Glutamatergic neuron (in vitro differentiated cells): ENCODE measurements at regions not wholly inside any gene's neighbourhood (a gene's known extent, or its start where the extent isn't known, plus 50 kb on each side); places are given as distances from the start of the nearest gene placed in this dataset.

Source experiments
- DNase-seq: peaks from one replicate; pipeline ENCODE4 v3.0.0; 2022
- H3K27ac Mint-ChIP-seq: one replicate; pipeline ENCODE4 v1.8.0; 2020; ENCODE audit warnings: mild to moderate bottlenecking, mixed read lengths, inconsistent platforms; ENCODE audit not compliant: unreplicated experiment
- H3K27me3 Mint-ChIP-seq: one replicate; pipeline ENCODE4 v1.8.0; 2020; ENCODE audit warnings: mild to moderate bottlenecking, moderate library complexity, mixed read lengths, inconsistent platforms; ENCODE audit not compliant: unreplicated experiment
- H3K36me3 Mint-ChIP-seq: one replicate; pipeline ENCODE4 v1.8.0; 2020; ENCODE audit warnings: mild to moderate bottlenecking, mixed read lengths, inconsistent platforms; ENCODE audit not compliant: unreplicated experiment
- H3K4me1 Mint-ChIP-seq: one replicate; pipeline ENCODE4 v1.8.0; 2020; ENCODE audit warnings: mild to moderate bottlenecking, low read depth, mixed read lengths, inconsistent platforms; ENCODE audit not compliant: unreplicated experiment
- H3K4me3 Mint-ChIP-seq: one replicate; pipeline ENCODE4 v1.8.0; 2020; ENCODE audit warnings: mild to moderate bottlenecking, mixed read lengths, inconsistent platforms; ENCODE audit not compliant: unreplicated experiment
- H3K9me3 Mint-ChIP-seq: one replicate; pipeline ENCODE4 v1.8.0; 2020; ENCODE audit warnings: mild to moderate bottlenecking, moderate library complexity, mixed read lengths, inconsistent platforms; ENCODE audit not compliant: unreplicated experiment
- TF ChIP-seq, protein P1 (sequence below): fragments of 200-600 bp; sonication (generic); IDR thresholded peaks from one replicate; pipeline ENCODE4 v1.5.0; 2021; ENCODE audit not compliant: partially characterized antibody, unreplicated experiment

DNA sequence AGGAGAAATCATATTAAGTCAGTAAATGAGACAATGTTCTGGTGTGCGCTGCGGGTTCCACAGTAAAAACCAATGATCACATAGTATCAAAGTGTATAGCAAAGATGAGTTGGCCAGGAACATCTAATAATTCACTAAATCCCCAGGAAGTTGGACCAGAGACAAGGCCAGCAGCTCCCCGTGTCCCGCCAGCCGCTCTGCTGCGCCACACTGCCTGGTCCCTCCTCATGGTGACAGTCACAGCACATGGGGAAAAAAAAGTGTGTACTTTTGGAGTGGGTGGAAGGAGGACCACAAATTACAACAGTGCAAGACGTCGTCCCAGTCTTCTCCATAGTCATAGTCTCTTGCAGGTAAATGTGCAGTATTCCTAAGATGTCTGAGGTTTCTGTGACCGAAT, 239.0 kb upstream of the RNF32 start:
- no peak overlapping the region for H3K4me3 Mint-ChIP-seq
- H3K9me3 Mint-ChIP-seq, result no peaks in the 10 kb centered on the region
- no peaks in the 10 kb centered on the region for H3K36me3 Mint-ChIP-seq
- H3K4me1 Mint-ChIP-seq, result no peaks in the 10 kb centered on the region
- DNase-seq, result no peak
- no peaks in the 10 kb centered on the region for H3K27me3 Mint-ChIP-seq
- TF ChIP-seq, protein P1, sequence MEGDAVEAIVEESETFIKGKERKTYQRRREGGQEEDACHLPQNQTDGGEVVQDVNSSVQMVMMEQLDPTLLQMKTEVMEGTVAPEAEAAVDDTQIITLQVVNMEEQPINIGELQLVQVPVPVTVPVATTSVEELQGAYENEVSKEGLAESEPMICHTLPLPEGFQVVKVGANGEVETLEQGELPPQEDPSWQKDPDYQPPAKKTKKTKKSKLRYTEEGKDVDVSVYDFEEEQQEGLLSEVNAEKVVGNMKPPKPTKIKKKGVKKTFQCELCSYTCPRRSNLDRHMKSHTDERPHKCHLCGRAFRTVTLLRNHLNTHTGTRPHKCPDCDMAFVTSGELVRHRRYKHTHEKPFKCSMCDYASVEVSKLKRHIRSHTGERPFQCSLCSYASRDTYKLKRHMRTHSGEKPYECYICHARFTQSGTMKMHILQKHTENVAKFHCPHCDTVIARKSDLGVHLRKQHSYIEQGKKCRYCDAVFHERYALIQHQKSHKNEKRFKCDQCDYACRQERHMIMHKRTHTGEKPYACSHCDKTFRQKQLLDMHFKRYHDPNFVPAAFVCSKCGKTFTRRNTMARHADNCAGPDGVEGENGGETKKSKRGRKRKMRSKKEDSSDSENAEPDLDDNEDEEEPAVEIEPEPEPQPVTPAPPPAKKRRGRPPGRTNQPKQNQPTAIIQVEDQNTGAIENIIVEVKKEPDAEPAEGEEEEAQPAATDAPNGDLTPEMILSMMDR, result no peak
- H3K27ac Mint-ChIP-seq, result no peak overlapping the region

DNA sequence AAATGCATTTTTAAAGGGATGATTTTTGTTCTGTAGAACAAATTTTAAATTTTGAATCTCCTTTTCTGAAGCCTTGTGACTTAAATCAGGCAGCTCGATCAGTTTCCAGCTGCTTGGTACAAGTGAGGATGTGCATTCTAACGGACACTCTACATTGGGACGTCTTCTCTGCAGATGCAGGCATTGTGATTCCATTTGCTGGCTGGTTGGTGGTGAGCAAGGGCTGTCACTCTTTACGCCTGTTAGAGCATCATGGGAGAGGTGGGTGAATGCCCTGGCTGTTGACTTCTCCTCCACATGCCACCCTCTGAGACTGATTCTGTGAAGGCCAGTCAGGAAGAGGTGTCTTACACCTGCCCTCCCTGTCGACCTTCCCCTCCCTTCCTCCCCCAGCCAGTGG, 240.5 kb upstream of the RNF32 start:
- TF ChIP-seq, protein P1, result no peak
- no peaks in the 10 kb centered on the region for H3K36me3 Mint-ChIP-seq
- H3K9me3 Mint-ChIP-seq, result no peaks in the 10 kb centered on the region
- H3K27me3 Mint-ChIP-seq, result no peaks in the 10 kb centered on the region
- DNase-seq, result no peak
- H3K4me3 Mint-ChIP-seq, result no peak overlapping the region
- no peaks in the 10 kb centered on the region for H3K4me1 Mint-ChIP-seq
- no peak overlapping the region for H3K27ac Mint-ChIP-seq

DNA sequence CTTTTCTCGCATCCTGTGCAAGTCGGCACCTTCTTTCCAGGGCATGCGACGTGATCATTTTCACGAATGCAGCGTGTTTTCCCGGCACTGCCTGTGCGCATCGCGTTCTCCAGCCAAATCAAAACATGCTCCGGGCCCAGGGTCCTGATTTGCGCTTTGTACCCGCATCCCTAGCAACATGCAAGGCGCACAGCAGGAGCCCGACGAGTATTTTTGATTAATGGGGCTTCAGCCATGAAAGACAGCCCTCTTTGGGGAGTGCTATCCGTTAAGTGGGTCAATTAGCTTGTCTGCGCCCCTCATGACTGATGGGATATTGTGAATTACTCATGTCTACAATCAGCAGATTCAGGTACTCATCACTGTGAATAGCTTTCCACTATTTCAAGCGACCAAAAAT, 243.3 kb upstream of the RNF32 start:
- no peak for DNase-seq
- Mint-ChIP-seq H3K27ac (no peak overlapping the region), H3K4me3 (no peak overlapping the region), H3K27me3 (no peaks in the 10 kb centered on the region), H3K9me3 (no peaks in the 10 kb centered on the region), H3K36me3 (no peaks in the 10 kb centered on the region), H3K4me1 (no peaks in the 10 kb centered on the region)
- TF ChIP-seq, protein P1, result no peak

DNA sequence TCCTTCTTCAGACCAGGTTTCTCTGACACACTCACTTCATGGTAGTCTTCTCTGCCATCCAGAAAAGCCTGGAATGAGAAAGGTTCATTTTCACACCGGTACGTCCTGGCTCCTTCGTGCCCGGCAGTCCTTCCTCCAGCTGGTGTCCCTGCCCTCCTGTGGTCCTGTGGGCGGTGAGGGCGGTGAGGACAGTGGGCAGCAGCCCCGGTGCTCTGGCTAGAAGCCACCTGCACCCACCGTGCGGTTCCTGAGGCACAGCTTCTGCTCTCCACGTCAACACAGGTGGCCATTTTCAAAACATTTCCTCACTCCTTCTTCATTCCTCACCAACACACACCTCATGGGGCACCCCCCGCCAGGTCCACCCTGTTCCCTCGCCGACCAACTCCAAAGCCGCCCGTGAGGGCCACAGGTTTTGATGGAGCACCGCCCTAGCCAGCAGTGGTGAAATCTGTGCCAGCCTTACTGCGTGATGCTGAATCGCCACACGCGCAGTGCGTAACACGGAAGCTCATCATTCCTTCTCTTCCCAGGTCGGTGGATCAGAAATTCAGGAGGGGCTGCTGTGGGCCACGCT, 251.4 kb upstream of the RNF32 start:
- H3K27ac Mint-ChIP-seq, result no peak overlapping the region

DNA sequence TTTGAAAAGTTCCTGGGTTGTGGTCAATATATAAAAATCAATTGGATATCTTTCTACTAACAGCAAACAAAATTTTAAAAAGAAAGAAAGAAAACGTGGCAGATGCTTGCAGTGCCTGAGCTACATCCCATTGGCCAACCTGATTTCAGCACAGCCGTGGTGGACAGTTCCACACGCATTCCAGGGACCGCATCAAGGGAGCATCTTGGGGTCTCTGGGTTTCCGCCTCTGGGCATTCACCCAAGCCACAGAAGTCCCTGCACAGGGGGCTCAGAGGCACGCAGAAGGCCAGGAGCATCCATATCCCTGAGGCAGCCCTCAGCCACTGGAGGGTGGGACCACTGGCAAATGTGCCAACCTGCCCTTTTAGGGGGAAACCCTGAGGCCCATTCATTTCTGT, 254.5 kb upstream of the RNF32 start:
- no peaks in the 10 kb centered on the region for H3K9me3 Mint-ChIP-seq
- no peak for DNase-seq
- no peak overlapping the region for H3K4me3 Mint-ChIP-seq
- H3K27me3 Mint-ChIP-seq, result no peaks in the 10 kb centered on the region
- no peaks in the 10 kb centered on the region for H3K36me3 Mint-ChIP-seq
- TF ChIP-seq, protein P1, result no peak
- peaks cover 7% of the 10 kb centered on the region for H3K4me1 Mint-ChIP-seq
- no peak overlapping the region for H3K27ac Mint-ChIP-seq

More for the DNA sequence above, 251.4 kb upstream of the RNF32 start:
- Mint-ChIP-seq H3K9me3 (no peaks in the 10 kb centered on the region), H3K27me3 (no peaks in the 10 kb centered on the region), H3K4me3 (no peak overlapping the region), H3K36me3 (peaks cover 5% of the 10 kb centered on the region), H3K4me1 (no peaks in the 10 kb centered on the region)
- TF ChIP-seq, protein P1, result no peak
- DNase-seq, result no peak
